Astrocyte of the spinal cord (primary cell): ENCODE measurements at regions not wholly inside any gene's neighbourhood (a gene's known extent, or its start where the extent isn't known, plus 50 kb on each side); places are given as distances from the start of the nearest gene placed in this dataset.

Experiments
- DNase-seq: peaks from one replicate; pipeline ENCODE4 v3.0.0; 2011; ENCODE audit warnings: low read depth, low spot score
- H3K4me3 ChIP-seq: 2 replicates; pipeline ENCODE4 v1.5.1; 2011; ENCODE audit warnings: low read depth, mild to moderate bottlenecking, low read length, moderate library complexity
- in situ Hi-C: cut with HindIII; loops from 2 replicates; pipeline ENCODE4 v1.10.0; 2017; ENCODE audit warnings: low sequenced_read_pairs
- TF ChIP-seq, protein P1 (sequence below): IDR thresholded peaks from 2 replicates; pipeline ENCODE4 v1.5.1; 2012; ENCODE audit warnings: low read depth, mild to moderate bottlenecking, low read length, inconsistent platforms

DNA sequence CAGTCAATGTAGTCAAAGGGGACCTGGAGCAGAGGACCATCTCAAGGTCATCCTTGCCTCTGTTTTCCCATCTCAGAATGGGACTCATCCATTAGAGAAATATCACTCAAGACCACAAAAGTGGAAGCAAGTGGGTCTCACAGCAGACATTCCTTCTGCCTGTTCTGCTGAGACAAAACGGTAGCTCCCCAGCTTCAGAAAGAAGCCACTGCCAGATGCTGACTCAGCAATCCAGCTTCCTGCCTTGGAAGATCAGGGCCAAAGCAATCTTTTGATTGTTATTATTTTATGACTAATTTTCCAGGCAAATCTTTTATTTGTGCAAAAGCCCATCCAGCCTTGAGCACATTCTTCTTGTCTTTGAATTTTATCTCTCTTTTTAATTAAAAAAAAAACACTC, 86.8 kb downstream of the CCT6B start:
- in situ Hi-C loops: no loop called here
- TF ChIP-seq, protein P1, sequence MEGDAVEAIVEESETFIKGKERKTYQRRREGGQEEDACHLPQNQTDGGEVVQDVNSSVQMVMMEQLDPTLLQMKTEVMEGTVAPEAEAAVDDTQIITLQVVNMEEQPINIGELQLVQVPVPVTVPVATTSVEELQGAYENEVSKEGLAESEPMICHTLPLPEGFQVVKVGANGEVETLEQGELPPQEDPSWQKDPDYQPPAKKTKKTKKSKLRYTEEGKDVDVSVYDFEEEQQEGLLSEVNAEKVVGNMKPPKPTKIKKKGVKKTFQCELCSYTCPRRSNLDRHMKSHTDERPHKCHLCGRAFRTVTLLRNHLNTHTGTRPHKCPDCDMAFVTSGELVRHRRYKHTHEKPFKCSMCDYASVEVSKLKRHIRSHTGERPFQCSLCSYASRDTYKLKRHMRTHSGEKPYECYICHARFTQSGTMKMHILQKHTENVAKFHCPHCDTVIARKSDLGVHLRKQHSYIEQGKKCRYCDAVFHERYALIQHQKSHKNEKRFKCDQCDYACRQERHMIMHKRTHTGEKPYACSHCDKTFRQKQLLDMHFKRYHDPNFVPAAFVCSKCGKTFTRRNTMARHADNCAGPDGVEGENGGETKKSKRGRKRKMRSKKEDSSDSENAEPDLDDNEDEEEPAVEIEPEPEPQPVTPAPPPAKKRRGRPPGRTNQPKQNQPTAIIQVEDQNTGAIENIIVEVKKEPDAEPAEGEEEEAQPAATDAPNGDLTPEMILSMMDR: no peak
- H3K4me3 ChIP-seq: no peak overlapping the region
- no peak for DNase-seq

- in situ Hi-C loops: no loop called here
- no peak for DNase-seq
- TF ChIP-seq, protein P1: no peak
- no peak overlapping the region for H3K4me3 ChIP-seq
Measured at GRCh38 chr17:34872640-34873039, 88.6 kb downstream of the CCT6B start.

DNA sequence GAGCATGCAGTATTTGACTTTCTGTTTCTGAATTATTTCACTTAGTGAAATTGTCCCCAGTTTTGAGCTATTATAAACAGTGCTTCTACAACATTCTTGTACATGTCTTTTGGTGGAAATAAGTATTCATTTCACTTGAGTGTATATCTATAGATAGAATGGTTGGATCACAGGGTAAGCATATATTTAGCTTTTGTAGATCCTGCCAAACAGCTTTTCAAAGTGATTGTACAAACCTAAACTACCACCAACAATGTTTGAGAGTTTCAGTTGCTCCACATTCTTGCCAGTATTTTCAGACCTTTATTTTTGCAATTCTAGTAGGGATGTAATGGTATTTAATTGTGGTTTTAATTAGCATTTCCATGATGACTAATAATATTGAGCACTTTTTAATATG, 91.6 kb downstream of the CCT6B start:
- no peak overlapping the region for H3K4me3 ChIP-seq
- in situ Hi-C loops: no loop called here
- DNase-seq: no peak
- TF ChIP-seq, protein P1: no peak

DNA sequence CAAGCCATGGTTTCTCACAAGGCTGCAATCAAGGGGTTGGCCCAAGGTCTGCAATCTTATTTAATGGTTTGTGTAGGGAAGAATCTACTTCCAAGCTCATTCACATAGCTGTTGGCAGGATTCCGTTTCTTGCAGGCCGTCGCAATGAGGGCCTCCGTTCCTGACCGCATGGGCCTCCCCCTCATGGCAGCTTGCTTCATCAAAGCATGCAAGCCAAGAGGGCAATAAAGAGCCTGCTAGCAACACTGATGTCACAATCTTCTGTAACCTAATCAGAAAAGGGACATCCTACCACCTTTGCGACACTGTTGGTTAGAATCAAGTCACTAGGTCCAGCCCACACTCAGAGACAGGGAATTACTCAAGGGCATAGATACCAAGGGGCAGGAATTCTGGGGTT, 95.5 kb downstream of the CCT6B start:
- in situ Hi-C loops: no loop called here
- no peak for DNase-seq
- TF ChIP-seq, protein P1: no peak
- no peak overlapping the region for H3K4me3 ChIP-seq

- TF ChIP-seq, protein P1: no peak
- in situ Hi-C loops: no loop called here
- H3K4me3 ChIP-seq: no peak overlapping the region
- DNase-seq: no peak
Measured at GRCh38 chr17:34862384-34862783, 98.9 kb downstream of the CCT6B start.

GRCh38 chr17:34861864-34862263, 99.4 kb downstream of the CCT6B start:
- in situ Hi-C loops: no loop called here
- H3K4me3 ChIP-seq: no peak overlapping the region
- TF ChIP-seq, protein P1: no peak
- DNase-seq: no peak

DNA sequence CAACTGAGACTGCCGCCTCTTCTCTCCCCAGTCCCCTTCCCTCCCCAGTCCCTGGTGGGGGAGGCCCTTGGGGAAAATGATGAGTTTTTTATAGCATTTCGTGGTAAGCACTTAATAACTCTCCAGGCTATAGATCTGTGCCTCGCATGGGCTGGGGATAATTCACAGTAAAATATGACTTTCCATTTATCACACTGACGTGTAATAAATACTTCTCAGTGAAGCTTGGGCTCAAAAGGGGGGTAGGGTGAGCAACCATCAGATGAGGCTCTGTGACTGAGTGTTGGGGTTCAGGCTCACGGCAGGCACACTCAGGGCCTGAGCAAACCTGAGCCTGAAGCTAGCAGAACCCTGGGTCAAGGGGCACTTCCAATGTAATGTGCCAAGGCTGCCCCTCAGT, 101.6 kb downstream of the CCT6B start:
- no peak for DNase-seq
- in situ Hi-C loops: no loop called here
- TF ChIP-seq, protein P1: no peak
- H3K4me3 ChIP-seq: no peak overlapping the region
